Nephron (organoid): ENCODE measurements at regions not wholly inside any gene's neighbourhood (a gene's known extent, or its start where the extent isn't known, plus 50 kb on each side); places are given as distances from the start of the nearest gene placed in this dataset.

ENCODE experiments used
- H3K27ac Mint-ChIP-seq, 3 experiments: 2 replicates each; pipeline ENCODE4 v1.8.0; 2020; ENCODE audit warnings: mixed read lengths in 3 of 3, mild to moderate bottlenecking in 2 of 3, moderate library complexity in 1 of 3
- H3K27me3 Mint-ChIP-seq: 2 replicates; pipeline ENCODE4 v1.8.0; 2021; ENCODE audit warnings: low read depth, mild to moderate bottlenecking, moderate library complexity, mixed read lengths
- H3K36me3 Mint-ChIP-seq: 2 replicates; pipeline ENCODE4 v1.8.0; 2020; ENCODE audit warnings: low read depth, mixed read lengths
- H3K4me1 Mint-ChIP-seq: 2 replicates; pipeline ENCODE4 v1.8.0; 2020; ENCODE audit warnings: mixed read lengths
- H3K4me3 Mint-ChIP-seq, 3 experiments: 2 replicates each; pipeline ENCODE4 v1.8.0; 2020; ENCODE audit warnings: mild to moderate bottlenecking in 3 of 3, mixed read lengths in 3 of 3, moderate library complexity in 2 of 3
- H3K9me3 Mint-ChIP-seq: 2 replicates; pipeline ENCODE4 v1.8.0; 2020; ENCODE audit warnings: mixed read lengths
- TF ChIP-seq, protein P1 (sequence below), 3 experiments: fragments of 200-600 bp; sonication (generic); IDR thresholded peaks; one replicate each; pipeline ENCODE4 v1.5.0; 2021; ENCODE audit warnings: antibody characterized with exemption in 3 of 3; ENCODE audit not compliant: unreplicated experiment in 3 of 3

DNA sequence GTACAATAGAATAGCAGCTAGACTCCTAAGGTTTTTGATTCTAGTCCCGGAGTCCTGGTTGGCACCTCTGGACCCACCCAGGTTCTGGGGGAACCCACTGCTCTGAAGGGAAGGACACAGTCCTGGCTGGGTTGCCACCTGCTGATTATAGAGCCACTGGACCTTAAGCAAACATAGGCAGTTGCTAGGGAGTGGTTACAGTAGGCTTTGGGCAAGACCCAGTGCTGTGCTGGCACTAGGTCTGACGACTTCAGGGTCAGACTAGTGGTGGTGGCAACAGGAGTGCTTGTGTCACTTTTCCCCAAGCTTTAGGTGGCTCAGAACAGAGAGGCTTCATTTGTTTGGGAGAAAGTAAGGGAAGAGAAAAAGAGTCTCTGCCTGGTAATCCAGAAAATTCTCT lies 109.8 kb upstream of the C3orf80 start:
- H3K9me3 Mint-ChIP-seq: peaks cover 29% of the 10 kb centered on the region
- no peaks in the 10 kb centered on the region for H3K36me3 Mint-ChIP-seq
- peaks cover 15% of the 10 kb centered on the region for H3K27me3 Mint-ChIP-seq
- H3K27ac Mint-ChIP-seq: no peak overlapping the region
- peaks cover 5% of the 10 kb centered on the region for H3K4me1 Mint-ChIP-seq
- TF ChIP-seq, protein P1, sequence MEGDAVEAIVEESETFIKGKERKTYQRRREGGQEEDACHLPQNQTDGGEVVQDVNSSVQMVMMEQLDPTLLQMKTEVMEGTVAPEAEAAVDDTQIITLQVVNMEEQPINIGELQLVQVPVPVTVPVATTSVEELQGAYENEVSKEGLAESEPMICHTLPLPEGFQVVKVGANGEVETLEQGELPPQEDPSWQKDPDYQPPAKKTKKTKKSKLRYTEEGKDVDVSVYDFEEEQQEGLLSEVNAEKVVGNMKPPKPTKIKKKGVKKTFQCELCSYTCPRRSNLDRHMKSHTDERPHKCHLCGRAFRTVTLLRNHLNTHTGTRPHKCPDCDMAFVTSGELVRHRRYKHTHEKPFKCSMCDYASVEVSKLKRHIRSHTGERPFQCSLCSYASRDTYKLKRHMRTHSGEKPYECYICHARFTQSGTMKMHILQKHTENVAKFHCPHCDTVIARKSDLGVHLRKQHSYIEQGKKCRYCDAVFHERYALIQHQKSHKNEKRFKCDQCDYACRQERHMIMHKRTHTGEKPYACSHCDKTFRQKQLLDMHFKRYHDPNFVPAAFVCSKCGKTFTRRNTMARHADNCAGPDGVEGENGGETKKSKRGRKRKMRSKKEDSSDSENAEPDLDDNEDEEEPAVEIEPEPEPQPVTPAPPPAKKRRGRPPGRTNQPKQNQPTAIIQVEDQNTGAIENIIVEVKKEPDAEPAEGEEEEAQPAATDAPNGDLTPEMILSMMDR (IDR thresholded peaks at IDR 0.05; ENCODE audit: unreplicated experiment in 3 of 3): no peak
- H3K4me3 Mint-ChIP-seq: no peak overlapping the region

DNA sequence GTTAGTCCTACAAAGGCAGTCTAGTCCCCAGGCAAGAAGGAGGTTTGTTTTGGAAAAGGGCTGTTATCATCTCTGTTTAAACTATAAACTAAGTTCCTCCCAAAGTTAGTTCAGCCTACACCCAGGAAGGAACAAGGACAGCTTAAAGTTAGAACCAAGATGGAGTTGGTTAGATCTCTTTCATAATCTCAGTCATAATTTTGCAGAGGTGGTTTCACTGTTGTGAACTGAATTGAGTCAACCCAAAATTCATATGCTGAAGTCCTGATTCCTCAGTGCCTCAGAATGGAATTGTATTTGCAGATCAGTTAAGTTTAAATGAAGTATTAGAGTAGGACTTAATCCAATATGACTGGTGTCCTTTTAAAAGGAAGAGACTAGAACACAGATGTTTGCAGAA lies 101.0 kb upstream of the C3orf80 start:
- TF ChIP-seq, protein P1 (IDR thresholded peaks at IDR 0.05; ENCODE audit: unreplicated experiment in 3 of 3): no peak
- Mint-ChIP-seq H3K27ac (no peak overlapping the region), H3K4me3 (no peak overlapping the region), H3K27me3 (peaks cover 12% of the 10 kb centered on the region), H3K4me1 (peaks cover 34% of the 10 kb centered on the region), H3K9me3 (peaks cover 20% of the 10 kb centered on the region), H3K36me3 (no peaks in the 10 kb centered on the region)

DNA sequence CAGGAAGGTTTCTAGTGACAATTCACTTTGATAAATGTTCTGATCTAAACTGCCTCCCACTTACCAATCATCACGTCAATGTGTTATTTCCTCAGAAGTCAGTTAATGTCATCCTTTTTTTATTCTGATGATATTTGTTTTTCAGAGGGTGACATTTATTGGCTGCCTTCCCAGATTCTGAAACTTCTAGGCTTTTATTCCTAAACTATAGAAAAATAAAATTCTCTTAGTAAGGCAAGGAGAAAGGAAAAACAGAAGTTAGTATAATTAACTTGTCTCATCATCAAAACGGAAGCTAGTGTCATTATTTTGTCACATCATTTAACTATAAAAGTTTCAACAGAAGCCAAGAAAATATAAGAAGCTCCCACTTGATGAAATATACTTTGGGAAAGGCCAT lies 100.0 kb upstream of the C3orf80 start:
- H3K27me3 Mint-ChIP-seq: peaks cover 9% of the 10 kb centered on the region
- TF ChIP-seq, protein P1 (IDR thresholded peaks at IDR 0.05; ENCODE audit: unreplicated experiment in 3 of 3): no peak
- peaks cover 38% of the 10 kb centered on the region for H3K4me1 Mint-ChIP-seq
- no peak overlapping the region for H3K27ac Mint-ChIP-seq
- no peaks in the 10 kb centered on the region for H3K36me3 Mint-ChIP-seq
- peaks cover 11% of the 10 kb centered on the region for H3K9me3 Mint-ChIP-seq
- no peak overlapping the region for H3K4me3 Mint-ChIP-seq

DNA sequence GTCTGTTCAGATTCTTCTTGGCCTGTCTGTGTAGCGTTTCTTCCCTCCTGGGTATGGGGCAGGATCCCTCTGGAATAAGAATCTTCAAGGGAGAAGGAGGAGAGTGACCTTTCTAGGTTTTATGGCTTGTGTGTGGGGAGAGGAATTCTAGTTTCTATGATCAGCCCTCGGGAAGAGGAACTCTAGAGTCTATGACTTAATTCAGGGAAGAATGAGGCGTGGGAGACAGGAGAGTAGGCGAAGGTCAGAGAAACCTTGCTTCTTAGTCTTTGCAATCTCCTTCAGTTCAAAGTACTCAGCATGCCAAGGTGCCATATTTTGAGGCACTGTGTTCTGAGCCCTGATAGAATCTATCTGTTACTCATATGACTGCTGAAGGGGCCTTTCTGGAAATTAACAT lies 99.2 kb upstream of the C3orf80 start:
- peaks cover 6% of the 10 kb centered on the region for H3K27me3 Mint-ChIP-seq
- H3K36me3 Mint-ChIP-seq: no peaks in the 10 kb centered on the region

DNA sequence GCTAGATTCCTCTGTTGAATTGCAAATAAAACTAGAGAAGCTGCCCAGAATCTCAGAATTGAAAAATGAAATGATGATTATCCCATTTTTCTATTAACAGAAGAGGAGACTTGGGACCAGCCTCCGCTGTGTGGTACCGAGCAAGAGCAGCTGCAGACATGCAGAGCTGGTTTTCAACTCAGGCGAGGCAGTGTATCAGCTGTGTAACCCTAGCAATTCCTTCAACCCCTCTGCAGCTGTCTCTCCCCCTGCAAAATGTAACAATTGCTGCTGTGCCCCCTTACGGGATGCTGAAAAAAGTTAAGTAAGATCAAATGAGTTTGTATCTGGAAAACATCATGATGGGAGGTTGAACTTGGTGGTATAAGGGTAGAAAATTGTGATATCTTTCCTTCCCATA lies 98.5 kb upstream of the C3orf80 start:
- Mint-ChIP-seq H3K36me3 (no peaks in the 10 kb centered on the region), H3K27ac (peak overlapping the region in 1 of 3 experiments; percentile 30), H3K4me3 (no peak overlapping the region), H3K27me3 (peaks cover 6% of the 10 kb centered on the region), H3K9me3 (peaks cover 4% of the 10 kb centered on the region), H3K4me1 (peaks cover 42% of the 10 kb centered on the region)
- TF ChIP-seq, protein P1 (IDR thresholded peaks at IDR 0.05; ENCODE audit: unreplicated experiment in 3 of 3): no peak

More for the DNA sequence above, 99.2 kb upstream of the C3orf80 start:
- Mint-ChIP-seq H3K4me1 (peaks cover 42% of the 10 kb centered on the region), H3K4me3 (no peak overlapping the region), H3K27ac (peak overlapping the region in 1 of 3 experiments; percentile 1), H3K9me3 (peaks cover 7% of the 10 kb centered on the region)
- TF ChIP-seq, protein P1 (IDR thresholded peaks at IDR 0.05; ENCODE audit: unreplicated experiment in 3 of 3): no peak

DNA sequence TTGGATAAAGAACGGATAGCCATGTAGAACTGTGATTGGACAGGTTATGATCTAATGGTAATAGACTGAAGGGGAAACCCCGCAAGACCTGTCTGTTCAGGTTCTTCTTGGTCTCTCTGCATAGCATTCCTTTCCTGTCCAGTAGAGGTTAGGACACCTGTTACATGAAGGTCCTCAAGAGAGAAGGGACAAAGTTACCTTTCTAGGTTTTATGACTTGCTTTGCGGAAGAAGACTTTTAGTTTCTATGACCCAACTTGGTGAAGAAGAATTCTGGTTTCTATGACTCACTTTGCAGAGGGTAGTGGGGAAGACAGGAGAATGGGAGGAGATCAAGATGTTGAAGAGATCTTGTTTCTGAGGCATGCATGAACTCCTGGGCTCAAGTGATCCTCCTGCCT lies 97.9 kb upstream of the C3orf80 start:
- Mint-ChIP-seq H3K9me3 (peaks cover 3% of the 10 kb centered on the region), H3K27ac (no peak overlapping the region), H3K4me3 (no peak overlapping the region), H3K27me3 (peaks cover 6% of the 10 kb centered on the region), H3K4me1 (peaks cover 42% of the 10 kb centered on the region), H3K36me3 (no peaks in the 10 kb centered on the region)
- TF ChIP-seq, protein P1 (IDR thresholded peaks at IDR 0.05; ENCODE audit: unreplicated experiment in 3 of 3): no peak
